ENCODE measurements at regions not wholly inside any gene's neighbourhood (a gene's known extent, or its start where the extent isn't known, plus 50 kb on each side); places are given as distances from the start of the nearest gene placed in this dataset.

DNA sequence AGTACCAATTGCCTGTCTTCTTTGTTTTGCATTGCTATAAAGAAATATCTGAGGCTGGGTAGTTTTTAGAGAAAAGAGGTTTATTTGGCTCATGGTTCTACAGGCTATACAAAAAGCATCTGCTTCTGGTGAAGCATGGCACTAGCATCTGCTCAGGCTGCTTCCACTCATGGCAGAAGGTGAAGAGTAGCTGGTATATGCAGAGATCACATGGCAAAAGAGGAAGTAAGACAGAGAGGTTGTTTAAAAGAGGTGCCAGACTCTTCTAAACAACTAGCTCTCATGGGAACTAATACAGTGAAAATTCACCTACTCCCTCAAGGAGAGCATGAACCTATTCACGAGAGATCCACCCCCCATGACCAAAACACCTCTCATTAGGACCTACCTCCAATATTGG lies 56.7 kb upstream of the GUCA2B start:
- no peak for DNase-seq

DNA sequence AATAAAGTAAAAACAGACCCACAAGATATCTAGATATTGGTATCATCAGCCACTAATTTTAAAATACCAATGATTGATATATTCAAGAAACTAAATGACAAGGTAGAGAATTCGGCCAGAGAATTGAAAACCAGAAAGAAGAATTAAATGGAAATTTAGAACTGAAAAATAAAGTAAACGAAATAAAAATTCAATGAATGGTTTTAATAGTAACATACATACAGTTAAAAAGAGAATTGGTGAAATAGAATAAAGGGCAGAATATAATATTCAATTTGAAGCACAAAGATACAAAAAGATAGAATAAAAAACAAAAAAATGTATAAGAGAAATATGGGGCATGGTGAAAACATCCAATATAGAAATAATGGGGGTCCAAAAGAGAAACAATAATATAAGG lies 64.0 kb upstream of the GUCA2B start:
- DNase-seq, result no peak

DNA sequence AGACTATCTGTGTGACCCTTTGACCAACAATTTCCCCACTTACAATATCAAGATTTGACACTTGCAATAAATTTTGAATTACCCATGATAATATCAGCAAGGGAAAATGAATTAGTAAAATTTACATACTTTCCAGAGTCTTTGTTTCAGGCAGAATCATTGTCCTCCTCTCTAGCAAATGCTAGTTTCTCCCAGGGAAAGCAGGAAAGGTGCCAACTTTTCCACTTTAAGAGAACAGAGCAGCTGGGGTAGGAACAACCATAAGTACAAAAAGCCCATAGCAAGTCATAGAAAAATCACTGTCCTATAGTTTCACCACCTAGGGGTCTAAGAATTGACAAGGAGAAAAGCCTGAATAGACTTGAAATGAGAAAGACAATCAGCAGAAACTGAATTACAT lies 67.1 kb upstream of the GUCA2B start:
- no peak for DNase-seq

DNA sequence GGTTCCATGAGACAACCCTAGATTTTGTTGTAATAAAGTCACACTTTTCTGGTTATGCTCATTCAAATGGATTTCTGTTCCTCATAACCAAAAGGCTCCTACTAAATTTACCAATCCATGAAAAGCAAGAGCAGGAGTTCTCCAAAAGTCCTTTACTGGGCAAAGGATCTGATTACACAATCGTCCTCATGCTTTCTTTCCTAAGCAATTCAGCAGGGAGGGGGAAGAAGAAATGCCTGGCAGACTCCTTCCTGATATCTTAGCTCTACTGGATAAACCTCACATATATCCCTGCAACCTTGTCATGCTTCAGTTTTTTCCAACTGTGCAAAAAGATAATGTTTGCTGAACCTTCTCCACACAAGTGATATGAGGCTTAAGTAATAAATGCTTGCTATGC lies 67.6 kb upstream of the GUCA2B start:
- no peak for DNase-seq

DNA sequence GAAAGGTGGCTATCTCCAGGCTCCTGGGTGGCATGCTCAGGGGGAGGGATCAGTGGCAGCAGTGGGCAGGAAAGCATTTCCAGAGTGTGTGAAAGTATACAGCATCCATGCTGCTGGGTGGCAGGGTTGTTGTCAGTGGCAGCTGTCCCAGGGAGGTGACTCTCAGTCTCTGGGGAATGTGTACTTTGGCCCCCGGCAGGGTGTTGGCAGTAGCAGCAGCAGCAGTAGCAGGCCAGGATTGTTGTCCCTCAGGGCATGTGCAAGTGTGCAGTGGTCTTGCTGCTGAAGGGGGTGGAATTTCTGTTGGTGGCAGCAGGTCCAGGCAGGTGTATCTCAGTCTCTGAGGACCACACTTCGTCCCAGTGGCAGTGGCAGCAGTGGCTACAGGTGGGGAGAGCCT lies 71.7 kb upstream of the GUCA2B start:
- no peak for DNase-seq

DNA sequence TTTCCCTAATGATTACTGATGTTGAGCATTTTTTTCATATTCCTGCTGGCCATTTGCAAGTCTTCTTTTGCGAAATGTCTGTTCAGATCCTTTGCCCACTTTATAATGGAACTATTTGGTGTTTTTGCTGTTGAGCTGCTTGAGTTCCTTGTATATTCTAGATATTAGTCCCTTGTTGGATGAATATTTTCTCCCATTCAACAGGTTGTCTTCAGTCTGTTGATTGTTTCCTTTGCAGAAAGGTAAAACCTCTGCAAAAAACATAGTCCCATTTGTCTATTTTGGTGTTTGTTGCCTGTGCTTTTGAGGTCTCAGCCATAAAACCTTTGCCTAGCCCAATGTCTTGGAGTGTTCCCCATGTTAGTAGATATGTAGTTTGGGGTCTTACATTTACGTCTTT lies 78.0 kb upstream of the GUCA2B start:
- DNase-seq, result no peak

DNA sequence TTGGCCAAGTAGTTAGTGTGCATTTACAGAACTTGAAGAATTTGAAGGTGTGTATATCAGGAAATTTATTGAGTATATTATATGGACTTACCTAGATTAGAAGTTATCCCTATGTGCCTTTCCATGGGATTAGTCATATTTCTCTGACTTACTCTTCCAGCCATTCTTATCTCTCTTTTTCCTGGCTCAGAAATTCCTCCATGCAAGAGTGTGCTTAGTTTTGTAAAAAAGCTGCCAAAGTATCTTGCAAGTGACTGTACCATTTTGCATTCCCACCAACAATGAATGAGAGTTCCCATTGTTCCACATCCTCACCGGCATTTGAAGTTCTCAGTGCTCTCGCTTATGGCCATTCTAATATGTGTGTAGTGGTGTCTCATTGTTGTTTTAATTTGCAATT lies 82.2 kb upstream of the GUCA2B start:
- no peak for DNase-seq

DNA sequence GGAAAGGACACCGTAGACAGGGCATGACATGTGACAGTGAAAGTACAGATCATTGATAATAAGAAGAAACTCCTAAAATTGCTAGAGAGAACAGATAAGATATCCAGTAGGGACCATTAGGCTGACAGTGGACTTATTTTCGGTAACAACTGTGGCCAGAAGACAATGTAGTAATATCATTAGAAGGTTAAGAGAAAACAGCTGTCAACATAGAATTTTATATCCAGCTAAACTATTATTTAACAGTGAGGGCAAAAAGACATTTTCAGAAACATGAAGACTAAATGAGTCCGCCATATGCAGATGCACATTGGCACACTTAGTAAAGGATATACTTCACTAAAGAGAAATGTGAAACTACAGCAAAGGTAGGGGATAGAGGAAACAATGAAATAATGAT lies 95.4 kb upstream of the GUCA2B start:
- no peak for DNase-seq

DNA sequence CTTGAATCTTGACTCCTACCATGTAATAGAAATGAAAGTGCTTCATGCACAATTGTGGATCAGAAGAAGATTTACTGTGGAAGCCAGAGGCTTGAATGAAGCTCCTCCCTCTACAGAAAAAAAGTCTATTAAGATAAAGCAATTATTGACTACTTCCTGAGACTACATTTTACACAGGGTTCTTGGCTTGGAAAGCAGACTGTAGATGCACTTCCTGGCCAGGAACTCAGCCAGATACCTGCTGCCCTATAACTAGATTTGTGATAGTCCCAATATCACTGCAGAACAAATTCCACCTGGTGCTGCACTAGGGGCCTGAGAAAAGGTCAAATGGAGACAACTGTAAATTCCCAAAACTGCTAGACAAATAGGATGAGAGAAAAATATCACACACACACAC lies 96.8 kb upstream of the GUCA2B start:
- no peak for DNase-seq

DNA sequence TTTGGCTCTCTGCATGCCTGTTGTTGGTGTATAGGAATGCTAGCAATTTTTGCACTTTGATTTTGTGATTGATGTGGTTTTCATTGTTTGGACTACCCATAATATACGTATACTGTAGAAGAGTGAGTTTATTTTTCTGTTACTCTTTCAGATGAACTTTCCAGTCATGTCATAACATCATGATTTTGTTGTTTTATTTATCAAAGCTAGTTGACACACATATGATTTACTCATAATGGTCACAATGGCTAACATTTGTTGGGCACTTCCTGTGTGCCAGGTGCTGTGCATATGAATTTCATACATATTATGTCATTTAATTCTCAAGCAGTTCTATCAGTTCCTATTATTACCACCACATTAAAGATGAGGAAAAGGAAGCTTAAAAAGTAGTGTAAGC lies 98.1 kb upstream of the GUCA2B start:
- no peak for DNase-seq

DNA sequence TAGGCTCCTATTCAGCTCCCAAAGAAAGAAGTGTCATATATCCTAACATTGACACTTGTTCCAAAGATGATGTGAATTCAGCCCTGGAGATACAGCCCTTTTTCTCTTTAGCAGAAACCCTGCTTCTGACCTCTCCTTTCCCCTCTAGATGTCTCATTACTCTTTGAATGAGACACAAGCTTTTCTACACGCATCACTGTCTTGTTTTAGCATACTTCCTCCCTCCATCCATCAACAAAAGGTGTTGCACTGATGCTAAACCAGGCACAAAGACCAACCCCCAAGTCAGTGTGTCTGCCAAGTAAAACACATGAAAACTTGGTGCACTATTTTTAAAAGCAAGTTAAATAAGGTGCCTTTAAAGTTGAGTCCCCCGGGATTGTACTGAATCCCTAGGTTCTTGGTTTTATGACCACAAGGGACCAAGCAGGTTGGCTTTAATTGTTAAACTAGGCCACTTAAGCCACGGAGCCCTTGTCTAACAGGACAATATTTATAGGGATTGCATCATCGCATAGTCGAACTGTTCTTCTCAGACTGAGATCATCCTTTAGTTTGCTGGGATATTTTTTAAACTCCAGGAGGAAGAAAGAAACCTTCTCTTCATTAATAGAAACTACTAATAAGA lies 101.0 kb upstream of the GUCA2B start:
- DNase-seq, result no peak

DNA sequence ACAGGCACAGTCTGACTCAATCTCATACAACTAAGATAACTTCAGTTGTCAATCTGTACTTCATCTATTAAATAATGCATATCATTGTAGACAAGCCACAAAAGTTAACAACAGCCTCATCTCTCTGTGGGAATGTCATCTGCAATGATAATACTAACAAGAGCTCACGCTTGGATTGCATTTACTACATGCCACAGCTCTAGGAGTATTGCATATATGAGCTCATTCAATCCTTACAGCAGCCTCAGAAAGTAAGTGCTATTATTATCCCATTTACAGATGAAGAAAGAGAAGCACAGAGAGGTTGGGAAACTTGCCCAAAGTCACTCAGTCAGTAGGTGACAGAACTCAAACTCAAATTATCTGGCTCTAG lies 105.7 kb upstream of the GUCA2B start:
- DNase-seq, result no peak

DNA sequence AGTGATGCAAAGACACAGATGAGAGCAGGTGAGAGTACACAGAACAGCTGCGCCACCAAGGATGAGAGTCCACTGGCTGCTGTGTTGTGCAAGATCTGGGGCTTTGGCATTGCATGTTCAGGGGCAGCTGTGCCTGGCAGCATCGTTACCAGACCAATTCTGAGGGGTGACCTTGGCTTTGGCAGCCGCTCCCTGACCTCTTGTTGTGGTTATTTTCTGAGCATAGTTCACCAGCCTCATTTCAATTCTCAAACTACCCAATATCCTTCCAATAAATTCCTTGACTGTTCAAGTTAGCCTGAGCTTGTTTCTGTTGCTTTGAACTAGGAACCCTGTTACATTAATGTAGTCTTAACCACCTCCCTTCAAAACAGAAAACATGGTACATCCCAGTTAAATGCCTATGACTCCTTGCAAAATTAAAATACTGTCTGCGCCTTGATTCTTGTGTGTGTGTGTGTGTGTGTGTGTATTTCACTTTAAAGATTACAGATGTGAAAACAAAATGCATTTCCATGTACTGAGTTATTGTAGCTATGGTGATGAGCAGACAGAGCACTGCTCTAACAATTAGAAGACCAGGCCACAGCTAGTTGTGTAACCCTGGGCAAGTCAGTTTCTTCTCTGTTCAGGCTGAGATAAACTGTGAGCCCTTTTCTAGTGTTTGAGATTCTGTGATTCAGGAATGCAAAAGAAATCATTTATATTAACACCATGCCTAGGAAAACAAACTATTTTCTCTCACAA lies 106.3 kb upstream of the GUCA2B start:
- no peak for DNase-seq

DNA sequence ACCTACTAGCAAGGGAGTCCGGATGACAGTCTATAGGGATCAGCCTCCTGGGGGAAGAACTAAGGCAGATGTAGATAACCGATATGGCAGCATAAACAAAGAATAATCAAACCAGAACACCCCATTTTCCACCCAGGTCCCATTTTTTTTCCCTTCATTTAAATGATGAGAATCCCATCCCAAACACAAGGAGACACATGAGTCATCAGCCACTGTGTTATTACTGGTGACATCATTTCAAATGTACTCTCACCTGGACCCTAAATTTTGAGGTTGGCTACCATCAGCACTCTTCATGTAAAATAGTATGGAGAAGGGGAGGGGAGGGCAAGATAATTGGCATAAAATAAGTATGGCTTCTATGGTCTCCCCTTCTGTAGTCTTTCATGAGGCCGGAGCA lies 108.9 kb upstream of the GUCA2B start:
- DNase-seq, result no peak

DNA sequence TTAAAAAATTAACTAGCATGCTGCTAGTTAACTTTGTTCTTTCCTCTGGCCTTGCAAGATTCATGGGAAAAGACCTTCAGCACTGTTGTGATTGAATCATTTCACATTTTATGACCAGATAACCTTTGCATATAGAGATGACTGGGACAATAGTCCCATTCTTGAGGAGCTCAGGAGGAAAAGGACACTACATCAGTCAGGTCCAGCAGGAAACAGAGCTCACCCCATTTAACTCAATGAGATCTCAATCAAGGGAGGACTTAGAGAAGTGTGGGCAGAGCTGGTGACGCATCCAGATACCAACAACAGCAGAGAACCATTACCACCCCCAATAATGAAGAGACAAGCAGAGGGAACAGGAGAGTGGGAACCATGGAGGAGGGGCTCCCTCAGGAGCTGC lies 109.4 kb upstream of the GUCA2B start:
- DNase-seq, result no peak

DNA sequence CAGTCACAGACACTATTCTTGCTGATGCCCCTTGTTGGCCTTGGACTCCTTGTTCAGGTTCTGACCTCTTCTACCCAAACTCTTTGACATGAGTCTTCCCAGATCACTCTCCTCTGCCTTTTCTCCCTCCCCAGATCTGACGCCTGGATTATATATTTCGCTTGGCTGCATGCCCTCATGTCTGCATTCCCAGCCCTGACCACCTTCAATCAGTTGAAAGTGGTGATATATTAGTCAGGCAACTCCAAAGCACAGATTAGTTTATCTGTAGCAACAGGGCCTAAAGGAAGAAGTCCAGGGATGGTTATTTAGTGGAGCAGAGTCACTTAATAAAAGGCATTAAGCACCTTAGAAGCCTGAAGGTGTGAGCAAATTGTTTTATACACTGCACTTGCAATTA lies 110.0 kb upstream of the GUCA2B start:
- DNase-seq, result no peak

DNA sequence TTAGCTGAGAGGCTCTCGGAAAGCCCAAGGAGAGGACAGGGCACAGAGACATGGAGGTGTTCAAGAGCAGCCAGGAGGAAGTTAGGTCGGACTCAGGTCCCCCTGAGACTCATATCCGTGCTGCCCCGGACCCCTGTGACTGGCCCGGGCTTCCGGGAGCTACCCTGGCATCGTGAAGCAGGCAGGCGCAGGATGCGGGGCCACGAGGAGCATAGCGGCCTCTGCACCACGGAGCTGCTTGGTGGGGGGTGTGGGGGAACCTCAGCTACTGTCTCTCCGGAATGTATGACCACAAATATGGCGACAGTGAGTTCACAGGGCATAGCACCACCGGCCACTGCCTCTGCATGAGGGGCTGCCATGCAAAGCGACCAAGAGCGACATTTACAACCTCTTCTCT lies 112.2 kb upstream of the GUCA2B start:
- DNase-seq, result no peak

DNA sequence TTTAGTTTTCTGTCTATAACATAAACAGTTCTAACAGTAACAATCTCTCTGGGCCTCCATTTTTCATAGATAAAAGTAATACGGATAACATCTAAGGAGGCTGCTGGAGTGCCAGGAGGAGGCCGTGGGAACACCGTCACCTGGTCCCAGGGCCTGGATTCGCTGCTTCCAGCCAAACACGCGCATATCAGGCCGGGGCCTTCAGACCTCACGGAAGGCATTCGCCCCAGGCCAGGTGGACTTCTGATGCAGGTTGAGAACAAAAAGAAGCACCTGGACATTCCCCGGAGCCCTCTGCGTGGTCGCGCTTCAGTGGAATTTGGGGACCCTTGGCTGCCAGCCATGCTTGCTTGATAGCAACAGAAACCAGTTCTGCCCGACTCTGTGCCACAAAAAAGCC lies 113.1 kb upstream of the GUCA2B start:
- no peak for DNase-seq

DNA sequence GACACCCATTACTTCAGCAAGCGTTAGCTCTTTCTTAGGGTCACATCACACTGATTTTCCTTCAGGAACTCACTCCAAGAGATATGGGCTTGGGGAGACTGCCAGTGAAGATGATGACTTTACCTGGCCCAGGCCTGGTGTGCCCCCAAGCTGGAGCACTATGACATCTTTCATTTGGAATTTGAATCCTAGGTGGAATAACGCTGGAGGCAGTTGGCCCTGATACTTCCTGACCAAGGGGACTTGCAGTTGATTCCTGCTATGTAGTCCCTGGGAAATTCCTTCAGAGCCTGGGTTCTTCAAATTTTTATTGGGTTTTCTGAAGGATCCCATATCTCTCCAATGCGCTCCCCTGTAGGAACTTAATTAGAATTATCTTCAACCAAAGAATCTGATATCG lies 114.9 kb upstream of the GUCA2B start:
- DNase-seq, result no peak

DNA sequence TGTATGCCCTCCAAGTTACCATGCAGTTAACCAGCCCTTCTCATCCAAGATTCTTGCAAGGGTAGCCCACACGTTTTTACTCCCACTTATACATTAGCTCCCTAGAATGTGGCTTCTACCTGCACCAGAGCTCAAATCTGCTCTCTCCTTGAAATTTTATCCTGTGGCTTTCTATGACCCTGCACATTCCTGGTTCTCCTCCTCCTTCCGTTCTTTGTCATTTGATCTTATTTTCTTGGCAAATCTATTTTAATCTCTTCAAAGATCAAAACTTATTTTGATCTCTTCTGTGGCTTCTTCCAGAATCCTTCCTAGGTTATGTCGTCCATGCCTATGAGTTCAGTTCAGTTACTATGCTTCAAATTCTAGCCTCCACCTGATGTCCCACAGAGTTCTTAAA lies 115.6 kb upstream of the GUCA2B start:
- no peak for DNase-seq

DNA sequence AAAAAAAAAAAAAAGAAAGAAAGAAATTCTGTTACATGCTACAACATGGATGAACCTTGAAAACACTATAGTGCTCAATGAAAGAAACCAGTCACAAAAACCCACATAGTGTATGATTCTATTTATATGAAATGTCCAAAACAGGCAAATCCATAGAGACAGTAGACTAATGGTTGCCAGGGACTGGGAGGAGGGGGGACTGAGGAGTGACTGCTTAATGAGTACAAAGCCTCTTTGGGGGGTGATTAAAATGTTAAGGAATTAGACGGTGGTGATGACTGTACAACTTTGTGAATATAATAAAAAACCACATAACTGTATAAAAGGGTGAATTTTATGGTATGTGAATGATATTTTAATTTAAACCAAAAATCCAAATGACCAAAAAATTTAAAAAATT lies 116.0 kb upstream of the GUCA2B start:
- DNase-seq, result no peak

DNA sequence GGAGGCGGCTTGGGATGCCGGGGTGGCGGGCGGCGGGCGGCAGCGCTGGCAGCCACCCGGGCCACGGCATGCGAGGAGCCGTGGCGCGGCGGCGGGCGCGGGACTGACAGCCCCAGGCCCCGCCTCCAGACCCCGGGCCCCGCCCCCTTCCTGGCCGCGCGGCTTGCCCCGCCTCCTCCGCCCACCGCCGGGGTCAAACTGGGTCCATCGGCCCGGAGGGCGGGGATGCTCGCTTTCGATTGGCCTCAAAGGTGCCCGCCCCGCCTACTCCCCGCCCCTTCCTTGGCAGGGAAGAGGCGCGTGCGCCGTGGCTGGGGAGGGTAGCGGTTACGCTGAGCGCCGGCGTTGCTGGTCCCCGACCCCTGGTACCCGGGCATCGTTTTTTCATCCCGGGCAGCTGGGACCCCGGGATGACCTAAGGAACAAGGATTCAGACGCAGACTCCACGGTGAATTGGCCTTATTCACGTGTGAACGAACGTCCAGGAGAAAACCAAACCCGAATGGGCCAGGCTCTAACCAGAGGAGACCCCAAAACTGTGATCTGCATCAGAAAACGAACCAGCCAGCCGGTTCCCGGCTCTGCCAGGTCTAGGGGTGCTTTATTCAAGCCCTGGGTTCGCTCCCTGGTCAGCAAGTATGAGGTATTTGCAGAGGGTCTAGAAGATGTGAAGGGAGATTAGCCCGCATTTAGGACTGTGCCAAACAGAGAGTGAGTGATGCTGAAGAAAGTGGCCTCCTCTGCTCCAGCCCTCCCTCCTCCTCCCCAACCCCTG lies 117.2 kb upstream of the GUCA2B start:
- DNase-seq, result peak; percentile 100

DNA sequence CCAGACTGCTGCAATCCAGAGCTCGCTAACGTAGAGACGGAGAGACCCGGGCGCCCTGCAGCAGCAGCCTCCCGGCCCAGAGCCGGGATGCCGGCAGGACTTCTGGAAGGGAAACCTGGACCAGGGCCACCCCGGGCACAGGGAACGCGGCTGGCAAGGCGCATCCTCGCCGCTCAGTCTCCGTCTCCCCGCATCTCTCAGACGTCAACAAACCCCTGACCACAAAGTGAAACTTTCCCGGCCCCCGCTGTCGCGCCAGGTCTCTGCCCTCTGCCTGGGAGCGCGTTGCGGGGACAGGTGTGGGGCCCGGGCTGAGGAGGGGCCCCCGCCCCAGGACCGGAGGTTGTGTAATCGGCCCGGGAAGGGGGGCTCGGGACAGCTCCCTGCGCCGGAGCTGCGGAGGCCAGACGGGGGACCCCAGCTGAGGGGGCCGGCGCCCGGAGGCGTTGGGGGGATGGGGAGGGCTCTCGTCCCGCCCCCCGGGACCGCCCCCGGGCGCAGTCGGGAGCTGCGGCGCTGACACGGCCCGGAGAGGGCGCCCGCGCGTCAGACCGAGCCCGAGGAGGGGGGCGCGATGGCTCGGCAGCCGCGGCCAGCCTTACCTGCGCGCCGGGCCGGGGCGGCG lies 116.6 kb upstream of the HIVEP3 start:
- DNase-seq, result peak; percentile 99

DNA sequence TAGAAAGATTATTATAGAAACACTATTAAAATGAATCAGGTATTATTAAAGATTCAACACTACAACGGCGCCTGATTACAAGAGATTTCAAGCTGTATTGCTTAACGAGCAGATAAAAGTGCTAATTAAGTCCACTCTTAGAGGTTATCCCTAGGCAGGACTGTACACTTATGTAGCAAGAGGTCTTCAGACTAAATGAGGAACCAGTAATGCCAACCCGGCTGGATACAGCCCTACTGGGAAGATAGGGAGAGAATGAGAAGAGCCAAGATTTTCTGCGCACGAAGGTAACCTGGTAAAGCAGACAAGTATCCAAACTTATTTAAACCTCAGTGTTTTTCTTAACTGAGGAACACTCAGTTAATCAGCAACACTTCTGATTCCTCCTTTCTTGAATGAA lies 115.7 kb upstream of the HIVEP3 start:
- DNase-seq, result no peak
